Brain microvascular endothelial cell (primary cell): ENCODE measurements at regions not wholly inside any gene's neighbourhood (a gene's known extent, or its start where the extent isn't known, plus 50 kb on each side); places are given as distances from the start of the nearest gene placed in this dataset.

Experiments used
- DNase-seq: peaks from one replicate; pipeline ENCODE4 v3.0.0-alpha.2; 2020
- H3K27ac ChIP-seq: fragments of 250-450 bp; sonication (Bioruptor Pico); 2 replicates; pipeline ENCODE4 v1.5.1; 2020; ENCODE audit warnings: mild to moderate bottlenecking, moderate library complexity
- H3K27me3 ChIP-seq: fragments of 250-450 bp; sonication (Bioruptor Pico); replicated peaks from 2 replicates; pipeline ENCODE4 v1.5.1; 2020; ENCODE audit warnings: mild to moderate bottlenecking
- H3K36me3 ChIP-seq: fragments of 250-450 bp; sonication (Bioruptor Pico); replicated peaks from 2 replicates; pipeline ENCODE4 v1.5.1; 2020; ENCODE audit warnings: mild to moderate bottlenecking
- H3K4me3 ChIP-seq: 2 replicates; pipeline ENCODE4 v1.5.1; 2011; ENCODE audit warnings: low read depth, mild to moderate bottlenecking, control low read depth, low read length, moderate library complexity
- in situ Hi-C: cut with HindIII; loops from 2 replicates; pipeline ENCODE4 v1.10.0; 2017; ENCODE audit warnings: low sequenced_read_pairs, low pct_ligation_motif_present
- TF ChIP-seq, protein P1 (sequence below): IDR thresholded peaks from 2 replicates; pipeline ENCODE4 v1.5.1; 2011; ENCODE audit warnings: low read depth, mild to moderate bottlenecking, moderate library complexity, low read length, control low read depth, inconsistent platforms; ENCODE audit errors: missing control alignments

DNA sequence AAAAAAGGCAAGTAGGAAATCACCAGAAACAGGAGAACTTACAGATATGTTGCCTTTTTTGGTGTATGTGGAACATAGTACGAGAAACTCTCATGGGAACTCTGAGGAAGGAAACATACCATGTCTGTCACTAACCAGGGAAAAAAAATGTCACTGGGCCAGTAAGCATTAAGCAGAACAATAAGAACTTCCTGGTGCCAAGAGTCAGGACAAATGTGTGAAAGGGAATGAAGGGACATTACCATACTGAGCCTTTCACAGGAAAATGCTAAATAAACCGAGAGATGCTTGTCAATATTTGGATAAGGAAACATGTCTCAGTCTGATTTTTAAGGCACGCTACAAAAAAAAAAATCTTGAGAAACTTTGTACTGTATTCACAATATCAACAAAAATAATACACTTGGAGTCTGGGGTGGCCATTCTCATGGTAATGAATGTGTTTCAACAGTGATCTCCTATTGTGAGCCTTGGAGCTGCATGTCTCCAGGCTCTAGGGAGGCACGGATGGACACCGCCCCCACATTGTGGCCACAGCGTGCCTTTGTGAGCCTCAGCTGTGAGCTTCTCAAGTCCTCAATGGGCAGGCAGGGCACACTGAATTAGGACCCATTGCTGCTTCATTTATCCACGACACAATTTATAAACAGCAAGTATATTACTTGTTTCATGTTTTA is 113.0 kb upstream of the ARGLU1 start:
- in situ Hi-C loops, result no loop called here
- H3K36me3 ChIP-seq, result no peaks in the 10 kb centered on the region
- H3K27me3 ChIP-seq, result no peaks in the 10 kb centered on the region
- H3K27ac ChIP-seq, result no peak overlapping the region
- H3K4me3 ChIP-seq, result no peak overlapping the region
- no peak for DNase-seq
- TF ChIP-seq, protein P1, sequence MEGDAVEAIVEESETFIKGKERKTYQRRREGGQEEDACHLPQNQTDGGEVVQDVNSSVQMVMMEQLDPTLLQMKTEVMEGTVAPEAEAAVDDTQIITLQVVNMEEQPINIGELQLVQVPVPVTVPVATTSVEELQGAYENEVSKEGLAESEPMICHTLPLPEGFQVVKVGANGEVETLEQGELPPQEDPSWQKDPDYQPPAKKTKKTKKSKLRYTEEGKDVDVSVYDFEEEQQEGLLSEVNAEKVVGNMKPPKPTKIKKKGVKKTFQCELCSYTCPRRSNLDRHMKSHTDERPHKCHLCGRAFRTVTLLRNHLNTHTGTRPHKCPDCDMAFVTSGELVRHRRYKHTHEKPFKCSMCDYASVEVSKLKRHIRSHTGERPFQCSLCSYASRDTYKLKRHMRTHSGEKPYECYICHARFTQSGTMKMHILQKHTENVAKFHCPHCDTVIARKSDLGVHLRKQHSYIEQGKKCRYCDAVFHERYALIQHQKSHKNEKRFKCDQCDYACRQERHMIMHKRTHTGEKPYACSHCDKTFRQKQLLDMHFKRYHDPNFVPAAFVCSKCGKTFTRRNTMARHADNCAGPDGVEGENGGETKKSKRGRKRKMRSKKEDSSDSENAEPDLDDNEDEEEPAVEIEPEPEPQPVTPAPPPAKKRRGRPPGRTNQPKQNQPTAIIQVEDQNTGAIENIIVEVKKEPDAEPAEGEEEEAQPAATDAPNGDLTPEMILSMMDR, result no peak

DNA sequence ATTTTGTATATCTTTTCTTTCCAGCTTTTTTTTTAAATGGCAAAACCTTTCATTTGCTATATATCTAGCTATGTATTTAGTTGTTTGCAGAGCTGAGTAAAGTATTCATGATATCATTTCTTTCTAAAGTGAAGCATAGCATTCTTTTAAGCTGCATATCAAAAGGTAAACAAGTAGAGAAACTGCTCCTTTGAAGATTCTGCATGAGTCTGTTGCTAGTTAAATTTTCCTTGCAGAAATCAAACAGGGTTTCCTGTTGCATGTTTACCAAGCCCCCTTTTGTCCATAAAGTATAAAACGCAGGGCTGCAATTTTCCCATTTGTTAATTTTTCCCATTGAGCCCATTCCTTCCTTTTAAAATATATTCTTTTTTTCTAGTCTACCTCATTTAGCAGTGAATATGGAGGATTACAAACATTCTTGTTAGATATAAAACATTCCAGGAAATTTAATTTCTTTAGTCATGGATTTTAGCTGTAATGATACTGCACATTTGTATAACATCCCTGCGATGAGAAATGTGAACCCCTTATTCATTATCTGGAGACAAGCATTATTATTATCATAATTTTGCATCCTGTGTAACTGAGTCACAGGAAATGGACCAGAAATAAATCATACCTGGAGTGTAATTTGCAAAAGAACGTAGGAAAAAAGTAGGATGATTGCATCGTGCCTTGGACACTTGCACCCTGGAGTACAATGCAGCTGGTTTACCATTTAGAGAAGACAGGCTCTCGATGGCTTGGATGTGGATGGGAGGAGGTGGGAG is 110.9 kb upstream of the ARGLU1 start:
- no peak for DNase-seq
- no peaks in the 10 kb centered on the region for H3K27me3 ChIP-seq
- H3K4me3 ChIP-seq, result no peak overlapping the region
- TF ChIP-seq, protein P1, result no peak
- H3K27ac ChIP-seq, result no peak overlapping the region
- no peaks in the 10 kb centered on the region for H3K36me3 ChIP-seq
- in situ Hi-C loops, result no loop called here

DNA sequence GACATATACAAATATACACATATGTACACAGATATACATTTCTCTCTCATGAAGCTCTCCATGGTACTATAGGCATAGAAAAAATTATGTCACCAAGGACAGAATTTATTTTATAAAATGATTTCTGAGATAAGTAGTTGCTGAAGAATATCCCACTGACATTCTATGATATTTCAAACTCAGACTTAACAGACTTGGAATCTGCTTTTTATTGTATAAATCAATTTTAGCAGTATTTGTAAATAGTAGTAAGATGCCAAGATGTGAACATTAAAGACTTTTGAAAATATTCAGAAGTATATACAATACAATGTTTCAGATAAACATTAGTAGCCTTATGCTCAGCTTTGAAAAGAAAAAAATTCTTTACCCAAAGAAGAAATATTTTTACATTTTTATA is 107.4 kb upstream of the ARGLU1 start:
- Histone ChIP-seq H3K4me3 (no peak overlapping the region), H3K36me3 (no peaks in the 10 kb centered on the region), H3K27ac (no peak overlapping the region), H3K27me3 (no peaks in the 10 kb centered on the region)
- no peak for DNase-seq
- TF ChIP-seq, protein P1, result no peak
- in situ Hi-C loops, result no loop called here

DNA sequence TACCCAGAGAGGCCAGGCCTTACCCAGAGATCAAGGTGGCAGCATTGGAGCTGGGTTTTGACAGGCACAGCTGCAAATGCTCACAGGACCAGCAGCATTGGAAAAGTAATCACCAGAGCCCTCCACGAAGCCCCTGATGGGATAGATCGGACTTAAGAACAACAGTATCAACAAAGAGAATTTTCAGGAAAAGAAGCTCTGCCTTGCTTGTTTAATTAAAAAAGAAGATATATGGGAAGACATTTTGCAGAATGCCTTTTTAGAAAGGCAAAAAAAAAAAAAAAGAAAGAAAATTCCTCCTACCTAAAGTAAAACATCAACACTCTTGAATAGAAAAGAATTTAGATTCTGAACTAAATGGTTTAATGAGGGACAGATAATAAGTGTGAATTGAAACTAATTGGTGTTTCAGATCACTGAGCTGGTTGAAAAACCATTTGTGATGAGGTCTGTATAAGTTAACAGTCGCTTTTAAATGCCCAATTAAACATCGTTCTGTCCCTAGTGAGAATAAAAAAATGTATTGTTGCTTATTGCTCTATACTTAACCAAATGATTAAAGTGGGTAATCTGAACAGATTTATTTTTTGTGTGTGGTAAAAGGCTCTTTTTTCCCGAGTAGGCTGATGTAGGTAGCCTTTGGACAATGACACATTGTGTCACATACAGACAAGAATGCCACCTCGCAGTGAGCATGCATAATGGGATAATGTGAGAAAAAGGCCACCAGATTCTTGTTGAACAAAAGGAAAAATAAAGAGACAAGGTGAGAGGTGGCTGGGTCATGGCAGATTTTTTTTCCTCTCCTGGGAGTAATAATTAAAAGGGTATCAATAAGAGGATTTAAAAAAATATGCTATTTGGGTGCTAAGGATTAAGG is 93.0 kb upstream of the ARGLU1 start:
- no peaks in the 10 kb centered on the region for H3K27me3 ChIP-seq
- DNase-seq, result no peak

GRCh38 chr13:106657104-106657503 is 89.2 kb upstream of the ARGLU1 start:
- Histone ChIP-seq H3K27ac (no peak overlapping the region), H3K27me3 (no peaks in the 10 kb centered on the region), H3K4me3 (no peak overlapping the region), H3K36me3 (no peaks in the 10 kb centered on the region)
- TF ChIP-seq, protein P1, result no peak
- DNase-seq, result no peak
- in situ Hi-C loops, result no loop called here

More for the DNA sequence above, 93.0 kb upstream of the ARGLU1 start:
- no peak overlapping the region for H3K27ac ChIP-seq
- no peak overlapping the region for H3K4me3 ChIP-seq
- in situ Hi-C loops, result no loop called here
- TF ChIP-seq, protein P1, result no peak
- H3K36me3 ChIP-seq, result no peaks in the 10 kb centered on the region
